Cerebellar nuclear complex (tissue), 1 donor: ENCODE measurements at regions not wholly inside any gene's neighbourhood (a gene's known extent, or its start where the extent isn't known, plus 50 kb on each side); places are given as distances from the start of the nearest gene placed in this dataset.
A peak's percentile ranks its signal among the peaks of the same experiment; 100 is the strongest.
"Not testable (repeated sequence)": the region's sequence is repeated elsewhere in the genome, so short reads cannot be mapped to it uniquely, and the experiment has no call there.

Experiments
- DNase-seq, 2 experiments: peaks; one replicate each; lab custom pipeline; 2025; lab: John Stamatoyannopoulos, UW

- DNase-seq = no peak
Observed at GRCh38 chr10:30732671-30733070, 103.1 kb upstream of the LYZL2 start.

DNA sequence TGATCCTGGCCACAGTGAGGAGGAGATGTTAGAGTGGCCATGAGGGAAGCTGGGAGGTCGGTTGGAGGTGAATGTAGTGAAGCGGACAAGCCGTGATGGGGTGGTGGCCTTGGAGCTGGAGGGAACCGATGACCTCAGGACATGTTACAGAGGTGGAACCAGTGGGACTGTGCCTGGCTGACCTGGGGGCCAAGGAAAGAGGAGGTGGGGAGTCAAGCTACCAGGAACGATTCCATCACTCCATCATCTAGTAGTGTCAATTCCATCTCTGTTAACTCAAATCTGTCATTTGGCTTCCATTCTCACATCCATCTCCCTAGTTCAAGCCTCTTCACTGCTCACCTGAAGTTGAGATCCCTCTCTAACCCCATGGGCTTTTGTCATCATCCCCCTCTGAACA, 102.4 kb upstream of the LYZL2 start:
- DNase-seq = no peak

DNA sequence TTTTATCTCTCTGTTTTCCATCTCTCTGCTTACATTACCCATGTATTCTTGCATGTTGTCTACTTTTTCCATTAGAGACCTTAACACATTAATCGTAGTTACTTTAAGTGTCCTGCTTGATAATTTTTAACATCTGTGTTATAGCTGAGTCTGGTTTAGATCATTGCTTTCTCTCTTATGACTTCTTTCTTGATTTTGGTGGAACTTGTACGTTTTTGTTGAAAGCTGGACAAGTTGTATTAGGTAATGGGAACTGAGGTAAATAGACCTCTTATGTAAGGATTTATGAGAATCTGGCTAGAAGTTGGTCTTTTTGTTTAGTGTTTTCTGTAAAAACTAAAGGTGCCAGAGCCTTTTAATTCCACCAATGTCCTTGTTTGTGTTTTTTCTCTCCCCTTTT, 100.8 kb upstream of the LYZL2 start:
- no peak for DNase-seq

DNA sequence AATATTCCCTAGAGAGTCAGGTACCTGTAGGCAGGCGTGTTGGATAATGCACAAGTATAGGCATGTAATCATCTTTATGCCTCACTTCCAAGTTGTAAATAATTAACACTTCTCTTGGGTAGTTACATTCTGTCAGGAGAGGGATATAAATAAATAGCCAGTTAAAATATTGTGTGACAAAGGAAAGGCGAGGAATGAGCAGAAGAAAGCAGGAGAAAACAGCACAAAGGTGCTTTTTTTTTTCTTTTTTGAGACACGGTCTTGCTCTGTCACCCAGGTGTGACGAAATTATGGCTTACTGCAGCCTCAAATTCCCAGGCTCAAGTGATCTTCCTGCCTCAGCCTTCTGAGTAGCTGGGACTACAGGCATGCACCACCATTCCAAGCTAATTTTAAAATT, 99.2 kb upstream of the LYZL2 start:
- no peak for DNase-seq

GRCh38 chr10:30728127-30728526, 98.6 kb upstream of the LYZL2 start:
- DNase-seq = no peak

DNA sequence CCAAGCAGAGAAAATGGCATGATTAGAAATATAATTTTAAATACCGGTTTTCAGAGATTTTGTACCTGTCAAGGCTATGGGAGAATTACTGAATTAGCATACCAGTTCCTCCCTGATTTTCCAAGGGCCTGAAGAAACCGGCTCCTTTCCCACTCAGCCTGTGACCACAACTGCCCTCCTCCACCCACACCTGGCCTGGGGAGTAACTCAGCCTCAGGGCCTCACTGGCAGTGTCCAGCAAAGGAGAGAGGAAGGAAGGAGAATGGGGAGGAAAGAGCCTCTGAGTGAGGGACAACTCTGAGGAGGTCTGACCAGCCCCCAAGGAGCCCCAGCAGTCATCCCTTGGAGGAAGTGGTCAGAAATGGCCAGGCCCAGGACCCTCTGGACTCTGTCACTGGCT, 98.0 kb upstream of the LYZL2 start:
- DNase-seq = no peak

DNA sequence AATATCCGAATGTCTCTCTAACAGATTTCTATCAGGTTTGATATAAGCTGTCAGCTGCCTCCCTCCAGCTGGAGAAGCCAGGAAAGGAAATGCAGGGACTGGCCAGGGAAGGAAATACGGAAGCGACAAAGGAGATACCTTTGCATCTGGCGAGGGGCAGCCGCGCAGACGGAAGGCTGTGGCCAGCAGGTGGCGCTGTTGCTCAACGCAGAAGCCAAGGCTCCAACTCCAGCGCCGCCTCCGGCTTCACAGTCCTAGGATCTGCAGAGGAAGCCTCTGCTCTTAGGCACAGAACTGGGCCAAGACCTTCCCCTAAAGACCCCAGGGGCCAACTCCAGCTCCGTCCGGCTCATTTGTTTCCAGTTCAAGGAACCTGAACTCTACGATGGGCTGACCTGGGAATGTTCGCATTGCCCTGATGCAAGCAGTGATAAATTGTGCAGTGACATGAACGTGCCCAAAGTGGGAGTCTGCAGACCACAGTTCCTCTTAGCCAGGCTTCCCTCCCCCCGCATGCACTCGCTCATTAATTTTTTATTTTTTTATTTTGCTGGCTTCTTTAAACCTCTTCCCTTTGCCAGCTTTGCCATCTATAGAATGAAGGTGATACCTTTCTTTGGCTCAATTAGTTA, 97.3 kb upstream of the LYZL2 start:
- DNase-seq = peak in 1 of 2 experiments; percentile 7

GRCh38 chr10:30725661-30726060, 96.1 kb upstream of the LYZL2 start:
- DNase-seq = no peak

DNA sequence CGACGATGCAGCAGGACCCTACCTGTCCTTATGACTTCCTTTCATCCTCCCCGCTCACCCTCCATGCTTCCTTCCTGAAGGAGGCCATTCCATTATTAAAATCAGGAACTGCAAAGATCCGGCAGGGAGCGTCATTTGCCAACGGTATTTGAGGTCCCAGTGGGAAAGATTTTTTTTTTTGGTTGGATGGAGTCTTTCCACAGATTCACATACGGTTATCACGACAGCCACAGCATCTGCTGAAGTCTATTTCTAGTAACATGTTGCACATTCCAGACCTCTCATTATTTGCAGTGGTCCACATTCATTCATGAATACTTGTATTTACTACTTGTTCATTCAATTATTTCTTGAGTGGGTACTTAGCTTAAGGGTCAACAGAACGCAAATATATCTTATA, 94.7 kb upstream of the LYZL2 start:
- no peak for DNase-seq

- DNase-seq = no peak
Observed at GRCh38 chr10:30722956-30723620, 93.5 kb upstream of the LYZL2 start.

DNA sequence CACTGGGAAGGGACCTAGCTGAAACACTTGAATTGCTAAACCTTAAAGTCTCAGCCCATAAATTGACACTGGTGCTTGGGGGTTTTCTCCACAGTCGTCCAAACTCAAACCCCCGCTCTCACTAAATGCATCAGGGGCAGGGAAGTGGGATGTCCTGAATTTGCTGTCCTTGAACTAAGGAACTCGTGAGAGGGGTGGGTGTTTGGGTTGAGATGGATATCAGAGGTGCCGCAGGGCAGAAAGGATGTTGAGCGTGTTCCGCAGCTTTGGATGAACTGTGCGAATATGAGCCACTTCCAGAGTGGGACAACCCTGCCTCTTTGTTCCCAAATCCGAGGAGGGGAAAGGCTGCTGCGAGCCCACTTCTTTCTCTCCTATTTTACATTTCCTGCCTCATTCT, 90.3 kb upstream of the LYZL2 start:
- no peak for DNase-seq

DNA sequence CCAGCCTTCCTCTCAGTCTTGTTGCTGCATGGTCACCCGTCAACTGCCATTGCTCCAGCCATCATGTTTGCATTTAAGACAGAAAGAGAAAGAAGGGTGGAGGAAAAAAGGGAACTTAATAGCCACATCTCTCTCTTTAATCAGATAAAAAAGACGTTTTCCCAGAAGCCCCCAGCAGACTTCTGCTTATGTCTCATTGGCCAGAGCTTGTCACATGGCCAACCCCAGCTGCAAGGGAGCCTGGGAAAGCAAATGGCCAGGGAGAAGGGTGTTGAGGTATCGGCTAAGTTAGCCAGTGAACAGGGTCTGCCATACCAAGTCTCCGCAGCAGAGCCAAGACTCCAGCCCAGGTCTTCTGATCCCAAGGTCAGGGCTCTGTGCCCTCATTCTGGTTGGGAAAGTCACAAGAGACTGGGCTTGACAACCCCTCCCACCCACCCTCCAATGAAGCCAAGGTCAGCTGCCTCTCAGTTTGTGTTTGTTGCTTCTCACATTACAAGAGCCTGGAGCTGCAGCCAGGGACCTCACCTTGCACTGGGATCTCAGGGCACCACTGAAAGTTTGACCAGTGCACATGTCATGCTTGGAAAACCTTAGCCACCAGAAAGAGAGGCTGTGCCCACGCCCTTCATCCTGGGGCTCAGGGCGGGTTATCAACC, 80.3 kb upstream of the LYZL2 start:
- DNase-seq = no peak

GRCh38 chr10:30709229-30709628, 79.7 kb upstream of the LYZL2 start:
- DNase-seq = no peak

GRCh38 chr10:30708234-30708633, 78.7 kb upstream of the LYZL2 start:
- no peak for DNase-seq

- not testable (repeated sequence) for DNase-seq
Observed at GRCh38 chr10:30706189-30706588, 76.6 kb upstream of the LYZL2 start.

GRCh38 chr10:30705625-30706149, 76.1 kb upstream of the LYZL2 start:
- DNase-seq = no peak

DNA sequence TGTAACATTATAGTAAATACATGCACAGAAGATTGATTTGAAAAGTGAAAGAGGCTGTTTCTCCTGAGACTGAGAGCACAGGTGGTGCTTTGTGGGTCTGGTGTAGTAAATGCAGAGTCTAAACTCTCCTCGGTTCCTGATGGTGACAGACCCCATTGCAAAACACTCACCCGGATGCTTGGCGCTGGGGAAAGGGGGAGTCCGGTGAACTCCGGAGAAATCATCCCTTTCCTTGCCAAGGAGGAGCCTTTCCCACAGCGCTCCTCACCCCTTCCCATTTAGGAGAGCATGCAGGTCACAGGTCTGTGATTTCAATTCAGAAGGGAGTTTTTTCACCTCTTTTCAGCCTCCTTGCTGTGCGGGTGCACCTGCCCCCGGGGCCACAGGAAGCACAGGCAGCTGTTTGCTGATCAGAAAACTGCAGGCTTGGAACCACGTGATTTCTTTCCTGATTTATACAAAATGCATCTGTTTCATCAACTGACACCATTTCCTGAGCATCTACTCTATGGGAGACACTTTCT, 75.6 kb upstream of the LYZL2 start:
- DNase-seq = no peak

DNA sequence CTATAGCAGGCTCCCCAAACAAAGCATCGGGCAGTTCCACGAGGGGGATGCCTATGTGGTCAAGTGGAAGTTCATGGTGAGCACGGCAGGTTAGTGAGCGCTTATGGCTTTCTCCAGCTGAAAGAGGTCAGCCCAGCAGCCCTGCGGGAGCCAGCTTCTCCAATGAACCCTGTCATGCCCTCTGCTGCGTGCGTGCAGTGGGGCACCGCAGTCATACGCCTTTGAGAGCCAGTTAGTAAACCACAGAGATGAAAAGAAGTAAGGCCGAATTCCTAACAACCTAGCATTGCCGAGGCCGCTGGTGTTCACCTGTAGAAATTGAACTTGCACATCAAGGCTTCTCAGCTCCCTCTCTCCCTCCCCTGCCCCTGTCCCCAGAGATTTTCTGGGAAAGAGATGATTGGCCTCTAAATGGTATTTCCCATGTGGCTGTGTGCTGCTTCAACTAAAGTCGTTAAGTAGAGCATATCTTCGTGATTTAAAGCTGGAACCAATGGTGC, 75.1 kb upstream of the LYZL2 start:
- not testable (repeated sequence) for DNase-seq

DNA sequence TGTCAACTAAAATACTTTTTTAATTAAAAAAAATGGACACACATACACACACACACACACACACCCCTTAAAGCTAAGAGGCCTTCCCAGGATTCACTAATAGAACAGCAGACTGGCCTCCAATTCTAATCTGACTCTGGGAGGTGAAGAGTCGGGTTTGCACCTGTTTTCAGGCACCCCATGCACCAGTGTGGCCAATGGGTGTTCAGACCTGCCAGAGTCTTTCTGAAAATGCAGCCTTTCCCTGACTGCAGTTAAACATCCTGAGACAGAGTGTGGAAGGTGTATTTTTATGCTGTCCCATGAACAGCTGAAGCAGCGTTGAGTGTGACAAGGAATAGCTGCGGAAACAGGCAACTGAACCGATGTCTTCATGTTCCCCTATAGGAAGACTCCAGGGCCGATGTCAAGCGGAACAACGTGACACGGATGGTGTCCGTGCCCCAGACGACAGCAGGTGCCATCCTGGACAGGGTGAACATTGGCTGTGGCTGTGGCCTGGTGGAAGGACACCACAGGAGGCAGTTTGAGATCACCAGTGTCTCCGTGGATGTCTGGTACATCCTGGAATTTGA, 74.6 kb upstream of the LYZL2 start:
- DNase-seq = no peak

DNA sequence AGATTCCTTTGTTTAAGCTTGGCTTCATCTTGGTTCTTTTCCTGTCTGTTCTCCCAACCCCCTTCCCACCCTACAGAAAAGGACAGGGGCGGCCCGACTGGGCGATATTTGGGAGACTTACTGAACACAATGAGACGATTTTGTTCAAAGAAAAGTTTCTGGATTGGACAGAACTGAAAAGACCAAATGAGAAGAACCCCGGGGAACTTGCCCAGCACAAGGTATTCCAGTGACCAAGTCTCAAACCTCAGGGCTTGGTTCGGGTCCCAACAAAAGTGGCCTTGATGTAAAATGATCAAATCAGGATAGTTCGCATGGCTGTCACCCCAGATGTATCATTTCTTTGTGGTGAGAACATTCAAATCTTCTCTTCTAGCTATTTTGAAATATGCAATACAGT, 73.9 kb upstream of the LYZL2 start:
- not testable (repeated sequence) for DNase-seq

DNA sequence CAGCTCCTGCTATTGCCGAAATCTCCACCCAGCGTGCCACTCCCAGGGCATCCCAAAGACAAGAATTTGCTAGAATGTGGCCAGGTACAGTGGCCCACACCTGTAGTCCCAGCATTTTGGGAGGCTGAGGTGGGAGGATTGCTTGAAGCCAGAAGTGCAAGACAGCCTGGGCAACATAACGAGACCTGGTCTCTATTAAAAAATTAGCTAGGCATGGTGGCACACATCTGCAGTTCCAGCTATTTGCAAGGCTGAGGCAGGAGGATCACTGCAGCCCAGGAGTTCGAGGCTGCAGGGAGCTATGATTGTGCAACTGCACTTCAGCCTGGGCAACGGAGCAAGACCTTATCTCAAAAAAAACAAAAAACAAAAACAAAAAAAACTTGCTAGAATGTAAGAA, 73.3 kb upstream of the LYZL2 start:
- no peak for DNase-seq

GRCh38 chr10:30701451-30702173, 72.1 kb upstream of the LYZL2 start:
- no peak for DNase-seq
